ENCODE measurements at regions not wholly inside any gene's neighbourhood (a gene's known extent, or its start where the extent isn't known, plus 50 kb on each side); places are given as distances from the start of the nearest gene placed in this dataset.

GRCh38 chrX:6861456-6861855 is 286.1 kb upstream of the STS start:
- H3K4me3 ChIP-seq (ENCODE audit: low read depth, low read length), result no peak overlapping the region
- no peaks in the 10 kb centered on the region for H3K36me3 ChIP-seq
- peak; percentile 19 for DNase-seq
- no peak for TF ChIP-seq CTCF (IDR thresholded peaks at IDR 0.05; ENCODE audit: low read depth, low read length)
- H3K27me3 ChIP-seq (ENCODE audit: insufficient read depth, low read depth, severe bottlenecking), result no peaks in the 10 kb centered on the region
- H3K27ac ChIP-seq, result peak overlapping the region; percentile 22
- H3K9me3 ChIP-seq (ENCODE audit: severe bottlenecking), result peaks cover 7% of the 10 kb centered on the region

- no peak for DNase-seq
- H3K36me3 ChIP-seq, result no peaks in the 10 kb centered on the region
- H3K27ac ChIP-seq, result no peak overlapping the region
- peaks cover 10% of the 10 kb centered on the region for H3K9me3 ChIP-seq (ENCODE audit: severe bottlenecking)
- H3K4me3 ChIP-seq (ENCODE audit: low read depth, low read length), result no peak overlapping the region
- no peak for TF ChIP-seq CTCF (IDR thresholded peaks at IDR 0.05; ENCODE audit: low read depth, low read length)
- no peaks in the 10 kb centered on the region for H3K27me3 ChIP-seq (ENCODE audit: insufficient read depth, low read depth, severe bottlenecking)
These were observed 289.8 kb upstream of the STS start for GRCh38 chrX:6857749-6858148.

GRCh38 chrX:6856471-6856870 is 291.0 kb upstream of the STS start:
- H3K27me3 ChIP-seq (ENCODE audit: insufficient read depth, low read depth, severe bottlenecking), result no peaks in the 10 kb centered on the region
- TF ChIP-seq CTCF (IDR thresholded peaks at IDR 0.05; ENCODE audit: low read depth, low read length), result no peak
- H3K27ac ChIP-seq, result no peak overlapping the region
- H3K4me3 ChIP-seq (ENCODE audit: low read depth, low read length), result no peak overlapping the region
- DNase-seq, result no peak
- H3K36me3 ChIP-seq, result no peaks in the 10 kb centered on the region
- H3K9me3 ChIP-seq (ENCODE audit: severe bottlenecking), result peaks cover 15% of the 10 kb centered on the region

- H3K36me3 ChIP-seq, result no peaks in the 10 kb centered on the region
- peak overlapping the region; percentile 39 for H3K27ac ChIP-seq
- DNase-seq, result peak; percentile 30
- no peak overlapping the region for H3K4me3 ChIP-seq (ENCODE audit: low read depth, low read length)
- peaks cover 10% of the 10 kb centered on the region for H3K9me3 ChIP-seq (ENCODE audit: severe bottlenecking)
- no peak for TF ChIP-seq CTCF (IDR thresholded peaks at IDR 0.05; ENCODE audit: low read depth, low read length)
- H3K27me3 ChIP-seq (ENCODE audit: insufficient read depth, low read depth, severe bottlenecking), result no peaks in the 10 kb centered on the region
These were observed 294.6 kb upstream of the STS start for GRCh38 chrX:6852869-6853268.

GRCh38 chrX:6852121-6852520 is 295.4 kb upstream of the STS start:
- Histone ChIP-seq H3K36me3 (no peaks in the 10 kb centered on the region), H3K27ac (no peak overlapping the region), H3K27me3 (ENCODE audit: insufficient read depth, low read depth, severe bottlenecking) (no peaks in the 10 kb centered on the region), H3K9me3 (ENCODE audit: severe bottlenecking) (peaks cover 10% of the 10 kb centered on the region), H3K4me3 (ENCODE audit: low read depth, low read length) (no peak overlapping the region)
- no peak for DNase-seq
- no peak for TF ChIP-seq CTCF (IDR thresholded peaks at IDR 0.05; ENCODE audit: low read depth, low read length)

- Histone ChIP-seq H3K27ac (no peak overlapping the region), H3K36me3 (no peaks in the 10 kb centered on the region), H3K27me3 (ENCODE audit: insufficient read depth, low read depth, severe bottlenecking) (no peaks in the 10 kb centered on the region), H3K4me3 (ENCODE audit: low read depth, low read length) (no peak overlapping the region), H3K9me3 (ENCODE audit: severe bottlenecking) (peaks cover 10% of the 10 kb centered on the region)
- TF ChIP-seq CTCF (IDR thresholded peaks at IDR 0.05; ENCODE audit: low read depth, low read length), result no peak
- DNase-seq, result no peak
These were observed 296.4 kb upstream of the STS start for GRCh38 chrX:6851140-6851539.
